ENCODE measurements at regions not wholly inside any gene's neighbourhood (a gene's known extent, or its start where the extent isn't known, plus 50 kb on each side); places are given as distances from the start of the nearest gene placed in this dataset.

GRCh38 chr6:150719099-150719766 is 119.5 kb downstream of the PLEKHG1 start:
- no peak for DNase-seq (ENCODE audit: extremely low spot score in 2 of 2)
- H3K9me3 ChIP-seq = no peaks in the 10 kb centered on the region
- no peaks in the 10 kb centered on the region for H3K36me3 ChIP-seq
- H3K4me3 ChIP-seq = no peak overlapping the region
- no peak overlapping the region for H3K27ac ChIP-seq
- H3K4me1 ChIP-seq = peaks cover 5% of the 10 kb centered on the region
- no peak for TF ChIP-seq POLR2A (IDR thresholded peaks at IDR 0.05)
- no peak for TF ChIP-seq CTCF (IDR thresholded peaks at IDR 0.05)
- TF ChIP-seq POLR2AphosphoS5 (IDR thresholded peaks at IDR 0.05; ENCODE audit: insufficient read depth in 1 of 2, low read depth in 1 of 2) = no peak
- intact Hi-C loops (cut with DNase I) = no loop called here
- no peaks in the 10 kb centered on the region for H3K27me3 ChIP-seq

- intact Hi-C loops (cut with DNase I) = no loop called here
- Histone ChIP-seq H3K9me3 (no peaks in the 10 kb centered on the region), H3K36me3 (no peaks in the 10 kb centered on the region), H3K27me3 (no peaks in the 10 kb centered on the region), H3K4me3 (no peak overlapping the region), H3K27ac (no peak overlapping the region), H3K4me1 (peaks cover 5% of the 10 kb centered on the region)
- no peak for DNase-seq (ENCODE audit: extremely low spot score in 2 of 2)
- no peak for TF ChIP-seq CTCF (IDR thresholded peaks at IDR 0.05)
- TF ChIP-seq POLR2AphosphoS5 (IDR thresholded peaks at IDR 0.05; ENCODE audit: insufficient read depth in 1 of 2, low read depth in 1 of 2) = no peak
- TF ChIP-seq POLR2A (IDR thresholded peaks at IDR 0.05) = no peak
Observed at GRCh38 chr6:150719831-150720230, 120.1 kb downstream of the PLEKHG1 start.

- intact Hi-C loops (cut with DNase I) = no loop called here
- DNase-seq (ENCODE audit: extremely low spot score in 2 of 2) = no peak
Observed at GRCh38 chr6:150720774-150721233, 121.1 kb downstream of the PLEKHG1 start.

GRCh38 chr6:150721418-150722266 is 122.0 kb downstream of the PLEKHG1 start:
- H3K4me3 ChIP-seq = no peak overlapping the region
- H3K27me3 ChIP-seq = no peaks in the 10 kb centered on the region
- H3K4me1 ChIP-seq = peaks cover 5% of the 10 kb centered on the region
- no peaks in the 10 kb centered on the region for H3K36me3 ChIP-seq
- intact Hi-C loops (cut with DNase I) = no loop called here
- H3K9me3 ChIP-seq = no peaks in the 10 kb centered on the region
- no peak overlapping the region for H3K27ac ChIP-seq
- DNase-seq (ENCODE audit: extremely low spot score in 2 of 2) = no peak
- TF ChIP-seq POLR2A (IDR thresholded peaks at IDR 0.05) (no peak), POLR2AphosphoS5 (IDR thresholded peaks at IDR 0.05; ENCODE audit: insufficient read depth in 1 of 2, low read depth in 1 of 2) (no peak), CTCF (IDR thresholded peaks at IDR 0.05) (no peak)

More at GRCh38 chr6:150720774-150721233, 121.1 kb downstream of the PLEKHG1 start:
- TF ChIP-seq CTCF (IDR thresholded peaks at IDR 0.05) (no peak), POLR2AphosphoS5 (IDR thresholded peaks at IDR 0.05; ENCODE audit: insufficient read depth in 1 of 2, low read depth in 1 of 2) (no peak), POLR2A (IDR thresholded peaks at IDR 0.05) (no peak)
- no peak overlapping the region for H3K4me3 ChIP-seq
- no peak overlapping the region for H3K27ac ChIP-seq
- H3K27me3 ChIP-seq = no peaks in the 10 kb centered on the region
- H3K4me1 ChIP-seq = peaks cover 5% of the 10 kb centered on the region
- no peaks in the 10 kb centered on the region for H3K9me3 ChIP-seq
- no peaks in the 10 kb centered on the region for H3K36me3 ChIP-seq

All from vagina (tissue), 2 donors.